ENCODE measurements at regions not wholly inside any gene's neighbourhood (a gene's known extent, or its start where the extent isn't known, plus 50 kb on each side); places are given as distances from the start of the nearest gene placed in this dataset.

- no peak overlapping the region for H3K4me3 ChIP-seq (ENCODE audit: low read depth, low read length)
- no peak for TF ChIP-seq CTCF (IDR thresholded peaks at IDR 0.05; ENCODE audit: low read depth, low read length)
These were observed 64.7 kb upstream of the CTBP2 start for GRCh38 chr10:125225051-125225450.

- no peak for TF ChIP-seq CTCF (IDR thresholded peaks at IDR 0.05; ENCODE audit: low read depth, low read length)
- H3K4me3 ChIP-seq (ENCODE audit: low read depth, low read length): no peak overlapping the region
These were observed 62.3 kb upstream of the CTBP2 start for GRCh38 chr10:125222515-125223308.

GRCh38 chr10:125221716-125222115, 61.4 kb upstream of the CTBP2 start:
- TF ChIP-seq CTCF (IDR thresholded peaks at IDR 0.05; ENCODE audit: low read depth, low read length): no peak
- no peak overlapping the region for H3K4me3 ChIP-seq (ENCODE audit: low read depth, low read length)

GRCh38 chr10:125219776-125220175, 59.4 kb upstream of the CTBP2 start:
- no peak for TF ChIP-seq CTCF (IDR thresholded peaks at IDR 0.05; ENCODE audit: low read depth, low read length)
- H3K4me3 ChIP-seq (ENCODE audit: low read depth, low read length): no peak overlapping the region

GRCh38 chr10:125218967-125219366, 58.6 kb upstream of the CTBP2 start:
- no peak overlapping the region for H3K4me3 ChIP-seq (ENCODE audit: low read depth, low read length)
- TF ChIP-seq CTCF (IDR thresholded peaks at IDR 0.05; ENCODE audit: low read depth, low read length): no peak

GRCh38 chr10:125217990-125218675, 57.8 kb upstream of the CTBP2 start:
- no peak overlapping the region for H3K4me3 ChIP-seq (ENCODE audit: low read depth, low read length)
- TF ChIP-seq CTCF (IDR thresholded peaks at IDR 0.05; ENCODE audit: low read depth, low read length): no peak

GRCh38 chr10:125216861-125217260, 56.5 kb upstream of the CTBP2 start:
- no peak overlapping the region for H3K4me3 ChIP-seq (ENCODE audit: low read depth, low read length)
- no peak for TF ChIP-seq CTCF (IDR thresholded peaks at IDR 0.05; ENCODE audit: low read depth, low read length)

Data from WI38 (cell line).